LoVo (cell line): ENCODE measurements at regions not wholly inside any gene's neighbourhood (a gene's known extent, or its start where the extent isn't known, plus 50 kb on each side); places are given as distances from the start of the nearest gene placed in this dataset.
A peak's percentile ranks its signal among the peaks of the same experiment; 100 is the strongest.

ENCODE experiments used
- DNase-seq: peaks from one replicate; pipeline ENCODE4 v3.0.0-alpha.2; 2016; ENCODE audit warnings: low spot score

DNA sequence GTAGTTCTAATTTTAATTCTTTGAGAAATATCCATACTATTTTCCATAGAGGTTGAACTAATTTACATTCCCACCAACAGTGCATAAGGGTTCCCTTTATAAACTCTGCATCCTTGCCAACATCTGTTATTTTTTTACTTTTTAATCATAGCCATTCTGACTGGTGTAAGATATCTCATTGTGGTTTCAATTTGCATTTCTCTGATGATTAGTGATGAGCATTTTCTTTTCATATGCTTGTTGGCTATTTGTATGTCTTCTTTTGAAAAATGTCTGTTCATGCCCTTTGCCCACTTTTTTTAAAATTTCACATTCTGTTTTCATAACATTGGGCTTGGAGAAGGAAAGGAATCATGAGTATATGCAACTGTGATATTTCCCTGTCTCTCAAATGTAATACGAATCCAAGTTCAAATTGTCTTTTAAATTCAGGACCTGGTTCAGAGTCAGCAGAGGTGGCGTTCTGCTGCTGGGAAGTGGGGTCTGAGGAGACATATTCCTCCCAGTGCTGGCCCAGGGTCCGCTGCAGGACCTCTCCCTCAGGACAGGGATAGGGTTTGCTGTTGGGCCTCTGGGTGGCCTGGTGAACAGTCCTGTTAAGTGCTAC, 81.2 kb upstream of the ETV6 start:
- DNase-seq: no peak

DNA sequence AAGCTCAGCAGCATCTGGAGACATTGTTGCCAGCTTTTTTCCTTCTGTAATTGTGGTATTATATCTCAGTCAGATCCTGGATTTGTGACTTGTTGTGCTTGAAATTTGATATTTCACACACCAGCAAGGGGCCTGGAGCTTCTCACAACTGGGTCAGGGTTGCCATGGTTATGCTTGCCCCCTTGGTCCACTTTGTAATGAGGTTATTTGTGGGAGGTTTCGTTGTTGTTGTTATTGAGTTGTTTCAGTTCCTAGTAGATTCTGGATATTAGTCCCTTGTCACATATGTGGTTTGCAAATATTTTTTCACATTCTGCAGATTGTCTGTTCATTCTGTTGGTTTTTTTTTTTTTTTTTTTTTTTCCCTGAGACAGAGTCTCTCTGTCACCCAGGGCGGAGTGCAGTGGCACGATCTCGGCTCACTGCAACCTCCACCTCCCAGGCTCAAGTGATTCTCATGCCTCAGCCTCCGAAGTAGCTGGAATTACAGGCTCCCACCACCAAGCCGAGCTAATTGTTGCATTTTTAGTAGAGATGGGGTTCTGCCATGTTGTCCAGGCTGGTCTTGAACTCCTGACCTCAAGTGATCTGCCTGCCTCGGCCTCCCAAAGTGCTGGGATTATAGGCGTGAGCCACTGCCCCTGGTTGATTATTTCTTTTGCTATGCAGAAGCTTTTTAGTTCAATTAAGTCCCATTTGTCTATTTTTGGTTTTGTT, 80.6 kb upstream of the ETV6 start:
- no peak for DNase-seq

DNA sequence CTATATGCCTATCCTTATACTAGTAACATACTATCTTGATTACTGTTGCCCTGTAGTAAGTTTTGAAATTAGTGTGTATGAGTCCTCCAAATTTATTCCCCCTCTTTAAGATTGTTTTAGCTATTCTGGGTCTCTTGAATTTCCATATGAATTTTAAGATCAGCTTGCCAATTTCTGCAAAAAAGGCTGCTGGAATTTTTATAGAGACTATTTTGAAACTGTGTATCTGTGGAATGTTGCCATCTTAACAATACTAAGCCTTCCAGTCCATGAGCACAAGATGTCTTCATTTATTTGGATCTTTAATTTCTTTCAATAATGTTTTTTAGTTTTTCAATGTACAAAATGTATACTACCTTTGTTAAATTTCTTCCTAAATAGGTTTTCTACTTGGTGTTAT, 79.8 kb upstream of the ETV6 start:
- DNase-seq: no peak

- no peak for DNase-seq
Measured at GRCh38 chr12:11573880-11574279, 75.6 kb upstream of the ETV6 start.

GRCh38 chr12:11576104-11576503, 73.4 kb upstream of the ETV6 start:
- DNase-seq: peak; percentile 41

GRCh38 chr12:11577658-11578260, 71.7 kb upstream of the ETV6 start:
- DNase-seq: no peak

DNA sequence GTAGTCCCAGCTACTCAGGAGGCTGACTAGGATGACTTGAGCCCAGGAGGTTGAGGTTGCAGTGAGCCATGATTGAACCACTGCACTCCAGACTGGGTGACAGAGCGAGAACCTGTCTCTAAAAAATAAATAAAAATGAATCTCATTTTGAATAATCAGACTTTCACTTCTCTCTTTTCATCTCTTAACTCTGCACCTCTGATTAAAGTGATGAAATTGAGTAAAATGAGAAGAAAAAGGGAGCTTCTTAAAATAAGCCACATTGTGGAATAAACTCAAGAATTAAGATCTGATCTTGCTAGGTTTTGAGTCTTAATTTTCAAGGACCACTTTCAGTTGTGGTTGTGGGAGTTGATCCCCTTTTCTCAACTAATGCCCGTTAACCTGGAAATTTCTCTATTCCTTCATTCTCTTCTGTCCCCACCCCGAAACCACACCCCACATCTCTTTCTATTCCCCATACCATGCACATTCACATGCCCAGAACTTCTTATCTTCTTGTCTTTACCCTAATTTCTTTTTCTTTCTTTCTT, 70.9 kb upstream of the ETV6 start:
- DNase-seq: no peak

- peak; percentile 46 for DNase-seq
Measured at GRCh38 chr12:11580125-11580751, 69.2 kb upstream of the ETV6 start.

DNA sequence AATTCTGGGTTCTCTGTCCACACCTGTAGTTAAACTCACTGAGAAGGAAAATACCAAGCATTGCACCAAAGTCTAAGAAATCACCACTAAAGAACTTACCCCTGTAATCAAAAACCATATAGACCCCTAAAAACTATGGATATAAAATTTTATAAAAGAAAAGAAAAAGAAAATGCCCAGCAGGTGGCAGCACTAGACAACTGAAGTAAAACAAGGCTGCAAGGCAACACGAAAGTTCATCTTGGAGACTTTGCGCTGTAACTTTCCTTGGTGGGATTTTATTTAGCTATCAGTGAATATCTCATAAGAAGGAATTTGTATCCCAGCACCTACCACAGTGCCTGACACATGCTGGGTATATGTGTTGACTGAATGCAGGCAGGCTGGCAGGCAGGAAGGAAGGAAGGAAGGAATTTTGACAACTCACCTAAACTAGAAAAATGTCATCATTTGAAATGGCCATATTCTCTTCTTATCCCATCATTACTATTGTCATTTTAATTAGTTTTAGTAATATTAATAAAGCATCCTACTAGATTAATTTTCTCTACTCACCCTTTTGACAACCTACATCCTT, 68.2 kb upstream of the ETV6 start:
- peak; percentile 79 for DNase-seq

- DNase-seq: no peak
Measured at GRCh38 chr12:11584221-11584855, 65.1 kb upstream of the ETV6 start.

DNA sequence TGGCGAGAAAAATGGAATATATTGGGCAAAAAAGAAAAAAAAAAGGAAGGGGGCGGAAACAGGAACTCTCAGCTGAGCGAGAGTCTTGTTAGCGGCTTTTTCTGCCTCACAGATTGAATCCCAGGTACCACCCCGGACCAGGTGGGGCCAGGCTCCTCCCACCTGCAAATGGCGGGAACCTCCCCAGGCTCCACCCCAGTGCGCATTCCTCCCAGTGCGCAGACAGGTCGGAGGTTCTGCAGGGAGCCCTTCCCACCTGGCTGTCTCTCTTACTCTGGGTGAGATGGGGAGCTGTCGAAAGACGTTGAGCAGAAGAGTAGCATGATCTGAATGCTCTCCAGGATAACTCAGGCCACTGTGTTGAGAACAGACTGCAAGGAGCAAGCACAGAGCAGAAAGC, 57.0 kb upstream of the ETV6 start:
- DNase-seq: no peak

DNA sequence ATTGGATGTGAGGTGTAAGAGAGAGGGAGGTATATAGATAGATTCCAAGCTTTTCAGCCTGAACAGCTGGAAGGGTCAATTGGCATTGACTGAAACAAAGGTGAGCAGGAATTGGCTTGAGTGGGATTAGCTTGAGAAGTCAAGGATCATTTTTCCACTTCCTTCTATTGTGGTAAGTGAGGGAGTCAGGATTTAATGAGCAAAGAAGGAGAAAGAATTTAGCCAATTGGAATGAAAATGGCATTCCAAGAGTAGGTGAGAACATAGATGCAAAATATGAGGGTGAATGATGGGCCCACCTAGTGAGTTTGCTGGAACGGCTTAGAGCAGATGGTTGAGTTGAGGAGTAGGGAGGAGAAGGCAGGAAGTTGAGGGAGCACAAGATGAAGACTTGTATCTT, 56.5 kb upstream of the ETV6 start:
- no peak for DNase-seq

- DNase-seq: no peak
Measured at GRCh38 chr12:11595080-11595479, 54.4 kb upstream of the ETV6 start.

- no peak for DNase-seq
Measured at GRCh38 chr12:11596141-11596540, 53.3 kb upstream of the ETV6 start.

DNA sequence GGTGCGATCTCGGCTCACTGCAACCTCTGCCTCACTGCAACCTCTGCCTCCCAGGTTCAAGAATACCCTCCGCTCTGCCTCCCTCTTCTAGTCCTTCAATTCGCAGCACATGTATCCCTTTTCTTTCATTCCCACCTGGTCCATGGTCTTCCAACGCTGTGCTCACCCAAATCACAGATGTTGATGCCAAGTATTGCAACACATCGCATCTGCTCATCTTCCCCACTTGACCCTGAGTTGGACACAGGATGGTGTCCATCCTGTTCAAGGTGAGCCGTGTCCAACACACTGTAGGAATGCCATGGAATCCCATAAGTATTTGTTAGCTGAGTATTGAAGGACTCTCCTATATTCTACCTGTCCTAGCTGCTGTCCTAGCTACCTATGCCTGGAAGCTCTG, 50.6 kb upstream of the ETV6 start:
- no peak for DNase-seq
